PC-3 (cell line): ENCODE measurements at regions not wholly inside any gene's neighbourhood (a gene's known extent, or its start where the extent isn't known, plus 50 kb on each side); places are given as distances from the start of the nearest gene placed in this dataset.

Experiments
- ATAC-seq: fragments of 200-7000 bp; cut with Tn5 transposase; 2 replicates; pipeline ENCODE4 v1.9.1; 2020; ENCODE audit warnings: mild to moderate bottlenecking, moderate library complexity
- BruUV-seq: library from RNA; stranded (reverse); fragments of 400-500 nt; replicated peaks from 2 replicates; lab custom pipeline; 2021; lab: Mats Ljungman, UMichigan
- CTCF ChIA-PET: fragments of 300-600 bp; sonication (Branson Sonifier 250); formaldehyde crosslinking; loops from one replicate; lab custom pipeline; 2022; ENCODE audit warnings: antibody characterized with exemption; lab: Charles Lee
- POLR2A ChIA-PET: fragments of 300-600 bp; sonication (Branson Sonifier 250); formaldehyde crosslinking; loops from one replicate; lab custom pipeline; 2022; ENCODE audit warnings: antibody characterized with exemption; ENCODE audit not compliant: unreplicated experiment; lab: Charles Lee
- DNase-seq: peaks from one replicate; pipeline ENCODE4 v3.0.0-alpha.2; 2015
- H2AFZ ChIP-seq: fragments of 300-600 bp; sonication (generic); 2 replicates; pipeline ENCODE4 v1.6.0; 2016; ENCODE audit warnings: antibody characterized with exemption, low read length
- H3F3A ChIP-seq: fragments of 300-600 bp; sonication (generic); one replicate; pipeline ENCODE4 v1.6.0; 2017; ENCODE audit warnings: antibody characterized with exemption, low read length, control low read depth, mild to moderate bottlenecking; ENCODE audit not compliant: unreplicated experiment
- H3K27ac ChIP-seq: fragments of 300-600 bp; sonication (generic); 2 replicates; pipeline ENCODE4 v1.5.1; 2016; ENCODE audit warnings: mild to moderate bottlenecking, low read length
- H3K27me3 ChIP-seq: fragments of 300-600 bp; sonication (generic); 2 replicates; pipeline ENCODE4 v1.6.1; 2016; ENCODE audit warnings: low read length, mixed read lengths
- H3K36me3 ChIP-seq: fragments of 300-600 bp; sonication (generic); 2 replicates; pipeline ENCODE4 v1.6.1; 2016; ENCODE audit warnings: low read depth, mixed run types, low read length, mixed read lengths
- H3K4me1 ChIP-seq: fragments of 300-600 bp; sonication (generic); 2 replicates; pipeline ENCODE4 v1.5.1; 2016; ENCODE audit warnings: low read length; ENCODE audit not compliant: insufficient read depth
- H3K4me2 ChIP-seq: fragments of 300-600 bp; sonication (generic); 2 replicates; pipeline ENCODE4 v1.6.0; 2016; ENCODE audit warnings: low read length
- H3K4me3 ChIP-seq: fragments of 300-600 bp; sonication (generic); 2 replicates; pipeline ENCODE4 v1.5.1; 2016; ENCODE audit warnings: mild to moderate bottlenecking, low read length, mixed read lengths
- H3K79me2 ChIP-seq: fragments of 300-600 bp; sonication (generic); 2 replicates; pipeline ENCODE4 v1.6.1; 2017; ENCODE audit warnings: low read length, mixed read lengths
- H3K9ac ChIP-seq: fragments of 300-600 bp; sonication (generic); 2 replicates; pipeline ENCODE4 v1.6.0; 2016; ENCODE audit warnings: mild to moderate bottlenecking, low read length
- H3K9me2 ChIP-seq: fragments of 300-600 bp; sonication (generic); replicated peaks from 2 replicates; pipeline ENCODE4 v1.6.1; 2016; ENCODE audit warnings: mixed run types, low read length, mixed read lengths
- H3K9me3 ChIP-seq: fragments of 300-600 bp; sonication (generic); 2 replicates; pipeline ENCODE4 v1.6.1; 2016; ENCODE audit warnings: low read length, mixed read lengths
- H4K20me1 ChIP-seq: fragments of 300-600 bp; sonication (generic); 2 replicates; pipeline ENCODE4 v1.6.1; 2016; ENCODE audit warnings: low read length, mixed read lengths
- CTCF ChIP-seq: fragments of 300-600 bp; sonication (generic); conservative IDR thresholded peaks from 2 replicates; pipeline ENCODE4 v1.5.1; 2017; ENCODE audit warnings: antibody characterized with exemption, low read depth, mild to moderate bottlenecking, low read length
- EZH2 ChIP-seq: fragments of 300-600 bp; sonication (generic); IDR thresholded peaks from one replicate; pipeline ENCODE4 v1.6.1; 2017; ENCODE audit warnings: antibody characterized with exemption, mild to moderate bottlenecking, low read length; ENCODE audit not compliant: unreplicated experiment
- EZH2phosphoT487 ChIP-seq: fragments of 300-600 bp; sonication (generic); IDR thresholded peaks from 2 replicates; pipeline ENCODE4 v1.6.1; 2018; ENCODE audit warnings: mild to moderate bottlenecking, antibody characterized with exemption, low read length, borderline replicate concordance
- intact Hi-C: fragments of 100-400 bp; cut with micrococcal nuclease; formaldehyde crosslinking; loops from 2 replicates; pipeline ENCODE4 v1.9.0; 2023

GRCh38 chr1:112794654-112795239, 79.6 kb upstream of the PPM1J start:
- CTCF ChIA-PET, result no interaction called here
- H3K9me2 ChIP-seq, result no peaks in the 10 kb centered on the region
- no peak for TF ChIP-seq EZH2
- TF ChIP-seq EZH2phosphoT487, result no peak
- no peak for TF ChIP-seq CTCF

GRCh38 chr1:112793631-112794565, 78.8 kb upstream of the PPM1J start:
- Histone ChIP-seq H3K27ac (no peak overlapping the region), H3K79me2 (no peaks in the 10 kb centered on the region), H3K27me3 (no peaks in the 10 kb centered on the region), H3K4me2 (no peak overlapping the region), H3K9ac (no peak overlapping the region), H3F3A (no peaks in the 10 kb centered on the region), H3K4me1 (no peaks in the 10 kb centered on the region), H3K4me3 (no peak overlapping the region), H2AFZ (no peak overlapping the region), H3K9me2 (no peaks in the 10 kb centered on the region), H3K9me3 (no peaks in the 10 kb centered on the region), H3K36me3 (no peaks in the 10 kb centered on the region), H4K20me1 (no peaks in the 10 kb centered on the region)
- BruUV-seq, result no TSS peak
- ATAC-seq, result no peak
- no peak for TF ChIP-seq EZH2
- no peak for TF ChIP-seq CTCF
- TF ChIP-seq EZH2phosphoT487, result no peak
- ChIA-PET CTCF (no interaction called here), POLR2A (no interaction called here)
- intact Hi-C loops, result no loop called here
- no peak for DNase-seq

More at GRCh38 chr1:112794654-112795239, 79.6 kb upstream of the PPM1J start:
- H3K27ac ChIP-seq, result no peak overlapping the region
- BruUV-seq, result no TSS peak
- no peak for ATAC-seq
- no peaks in the 10 kb centered on the region for H3F3A ChIP-seq
- no peak overlapping the region for H3K4me3 ChIP-seq
- POLR2A ChIA-PET, result no interaction called here
- no peaks in the 10 kb centered on the region for H4K20me1 ChIP-seq
- H3K27me3 ChIP-seq, result no peaks in the 10 kb centered on the region
- intact Hi-C loops, result no loop called here
- no peaks in the 10 kb centered on the region for H3K4me1 ChIP-seq
- H3K4me2 ChIP-seq, result no peak overlapping the region
- no peaks in the 10 kb centered on the region for H3K79me2 ChIP-seq
- no peaks in the 10 kb centered on the region for H3K9me3 ChIP-seq
- no peaks in the 10 kb centered on the region for H3K36me3 ChIP-seq
- no peak overlapping the region for H2AFZ ChIP-seq
- no peak for DNase-seq
- no peak overlapping the region for H3K9ac ChIP-seq

- TF ChIP-seq EZH2phosphoT487, result no peak
- no peak for TF ChIP-seq CTCF
- no peak for TF ChIP-seq EZH2
- H3K9me3 ChIP-seq, result no peaks in the 10 kb centered on the region
- BruUV-seq, result no TSS peak
- POLR2A ChIA-PET, result no interaction called here
- no peaks in the 10 kb centered on the region for H3F3A ChIP-seq
- H3K4me2 ChIP-seq, result no peak overlapping the region
- H3K4me1 ChIP-seq, result no peaks in the 10 kb centered on the region
- no peak overlapping the region for H3K4me3 ChIP-seq
- H2AFZ ChIP-seq, result no peak overlapping the region
- H3K36me3 ChIP-seq, result no peaks in the 10 kb centered on the region
- H3K9ac ChIP-seq, result no peak overlapping the region
- intact Hi-C loops, result no loop called here
- ATAC-seq, result no peak; the same call in 1 of the 2 replicates
- no peaks in the 10 kb centered on the region for H3K27me3 ChIP-seq
- H3K79me2 ChIP-seq, result no peaks in the 10 kb centered on the region
- H3K27ac ChIP-seq, result no peak overlapping the region
- no peaks in the 10 kb centered on the region for H4K20me1 ChIP-seq
- CTCF ChIA-PET, result no interaction called here
- no peak for DNase-seq
- H3K9me2 ChIP-seq, result no peaks in the 10 kb centered on the region
Measured at GRCh38 chr1:112791723-112792104, 76.6 kb upstream of the PPM1J start.
